Midbrain (tissue), 1 donor: ENCODE measurements at regions not wholly inside any gene's neighbourhood (a gene's known extent, or its start where the extent isn't known, plus 50 kb on each side); places are given as distances from the start of the nearest gene placed in this dataset.

Source experiments
- DNase-seq: peaks from one replicate; lab custom pipeline; 2025; lab: John Stamatoyannopoulos, UW

GRCh38 chr6:23016696-23017095, 447.3 kb downstream of the HDGFL1 start:
- no peak for DNase-seq

- DNase-seq = no peak
Observed at GRCh38 chr6:23021487-23021886, 452.1 kb downstream of the HDGFL1 start.

- peak; percentile 79 for DNase-seq
Observed at GRCh38 chr6:23027281-23027680, 457.9 kb downstream of the HDGFL1 start.

GRCh38 chr6:23031986-23032385, 462.6 kb downstream of the HDGFL1 start:
- DNase-seq = no peak

GRCh38 chr6:23034926-23035325, 465.6 kb downstream of the HDGFL1 start:
- no peak for DNase-seq

GRCh38 chr6:23036406-23036983, 467.1 kb downstream of the HDGFL1 start:
- DNase-seq = no peak

- DNase-seq = no peak
Observed at GRCh38 chr6:23040899-23041298, 471.5 kb downstream of the HDGFL1 start.

GRCh38 chr6:23045280-23045679, 475.9 kb downstream of the HDGFL1 start:
- DNase-seq = no peak

GRCh38 chr6:23055523-23055922, 486.2 kb downstream of the HDGFL1 start:
- no peak for DNase-seq

GRCh38 chr6:23073821-23074220, 504.5 kb downstream of the HDGFL1 start:
- no peak for DNase-seq

- no peak for DNase-seq
Observed at GRCh38 chr6:23077772-23078171, 508.4 kb downstream of the HDGFL1 start.

GRCh38 chr6:23081701-23082100, 512.3 kb downstream of the HDGFL1 start:
- no peak for DNase-seq

GRCh38 chr6:23086100-23086499, 516.7 kb downstream of the HDGFL1 start:
- no peak for DNase-seq

GRCh38 chr6:23087471-23087870, 518.1 kb downstream of the HDGFL1 start:
- DNase-seq = no peak

- DNase-seq = no peak
Observed at GRCh38 chr6:23088761-23089160, 519.4 kb downstream of the HDGFL1 start.

GRCh38 chr6:23089981-23090380, 520.6 kb downstream of the HDGFL1 start:
- DNase-seq = no peak

GRCh38 chr6:23091795-23092194, 522.4 kb downstream of the HDGFL1 start:
- no peak for DNase-seq

GRCh38 chr6:23096876-23097275, 527.5 kb downstream of the HDGFL1 start:
- no peak for DNase-seq

- DNase-seq = no peak
Observed at GRCh38 chr6:23097566-23097965, 528.2 kb downstream of the HDGFL1 start.

GRCh38 chr6:23106951-23107350, 537.6 kb downstream of the HDGFL1 start:
- DNase-seq = no peak

GRCh38 chr6:23111984-23112383, 542.6 kb downstream of the HDGFL1 start:
- DNase-seq = no peak

- no peak for DNase-seq
Observed at GRCh38 chr6:23114812-23115504, 545.6 kb downstream of the HDGFL1 start.

- no peak for DNase-seq
Observed at GRCh38 chr6:23137611-23138010, 568.2 kb downstream of the HDGFL1 start.

GRCh38 chr6:23140871-23141270, 571.5 kb downstream of the HDGFL1 start:
- no peak for DNase-seq
